Ishikawa (cell line): ENCODE measurements at regions not wholly inside any gene's neighbourhood (a gene's known extent, or its start where the extent isn't known, plus 50 kb on each side); places are given as distances from the start of the nearest gene placed in this dataset.

Experiments
- CEBPB ChIP-seq: IDR thresholded peaks from 2 replicates; pipeline ENCODE4 v1.6.1; 2012
- CREB1 ChIP-seq: IDR thresholded peaks from 2 replicates; pipeline ENCODE4 v1.6.1; 2012; ENCODE audit warnings: low read depth
- EGR1 ChIP-seq: IDR thresholded peaks from 2 replicates; pipeline ENCODE4 v1.6.1; 2012
- EP300 ChIP-seq: IDR thresholded peaks from 2 replicates; pipeline ENCODE4 v1.6.1; 2012; ENCODE audit warnings: borderline replicate concordance
- FOXM1 ChIP-seq: IDR thresholded peaks from 2 replicates; pipeline ENCODE4 v1.6.1; 2012; ENCODE audit warnings: low read depth, borderline replicate concordance
- NFIC ChIP-seq: IDR thresholded peaks from 2 replicates; pipeline ENCODE4 v1.6.1; 2012
- RAD21 ChIP-seq: IDR thresholded peaks from 2 replicates; pipeline ENCODE4 v1.6.1; 2012; ENCODE audit warnings: low read depth
- TAF1 ChIP-seq: IDR thresholded peaks from 2 replicates; pipeline ENCODE4 v1.6.1; 2012; ENCODE audit warnings: low read depth, mild to moderate bottlenecking
- TCF12 ChIP-seq: IDR thresholded peaks from 2 replicates; pipeline ENCODE4 v1.6.1; 2012; ENCODE audit warnings: low read depth
- TEAD4 ChIP-seq: IDR thresholded peaks from 2 replicates; pipeline ENCODE4 v1.6.1; 2012
- YY1 ChIP-seq: IDR thresholded peaks from 2 replicates; pipeline ENCODE4 v1.6.1; 2012; ENCODE audit warnings: low read depth
- ZBTB7A ChIP-seq: IDR thresholded peaks from 2 replicates; pipeline ENCODE4 v1.6.1; 2012; ENCODE audit warnings: low read depth
- TF ChIP-seq, protein P1 (sequence below): IDR thresholded peaks from 2 replicates; pipeline ENCODE4 v1.6.1; 2012
- TF ChIP-seq, protein P2 (sequence below): IDR thresholded peaks from 2 replicates; pipeline ENCODE4 v1.6.1; 2012; ENCODE audit warnings: low read depth, mild to moderate bottlenecking
- TF ChIP-seq, protein P3 (sequence below): IDR thresholded peaks from 2 replicates; pipeline ENCODE4 v1.6.1; 2012

DNA sequence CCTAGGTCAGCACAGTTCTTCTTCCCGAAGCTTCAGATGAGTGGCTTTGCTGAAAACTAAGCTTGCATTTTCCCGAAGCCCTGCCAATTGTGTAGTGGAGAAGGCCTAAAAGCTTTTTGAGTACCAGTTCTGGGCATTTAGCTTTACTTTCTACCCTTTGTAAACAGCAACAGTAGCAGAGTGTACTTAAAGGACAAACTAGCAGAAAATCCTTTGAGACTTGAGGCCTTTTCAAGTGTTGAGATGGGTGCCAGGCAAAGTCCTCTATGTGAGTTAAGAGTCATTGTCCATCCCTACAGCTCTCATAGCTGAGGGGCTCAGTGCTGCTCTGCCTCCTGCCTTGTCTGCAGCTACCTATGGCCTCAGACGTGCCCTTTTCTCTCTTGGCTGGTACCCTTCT, 368.2 kb downstream of the CCSER2 start:
- no peak for TF ChIP-seq NFIC
- TF ChIP-seq CEBPB = no peak
- no peak for TF ChIP-seq EP300
- TF ChIP-seq FOXM1 = no peak
- no peak for TF ChIP-seq CREB1
- TF ChIP-seq ZBTB7A = no peak
- TF ChIP-seq, protein P1, sequence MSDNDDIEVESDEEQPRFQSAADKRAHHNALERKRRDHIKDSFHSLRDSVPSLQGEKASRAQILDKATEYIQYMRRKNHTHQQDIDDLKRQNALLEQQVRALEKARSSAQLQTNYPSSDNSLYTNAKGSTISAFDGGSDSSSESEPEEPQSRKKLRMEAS = no peak
- TF ChIP-seq TCF12 = no peak
- no peak for TF ChIP-seq EGR1

DNA sequence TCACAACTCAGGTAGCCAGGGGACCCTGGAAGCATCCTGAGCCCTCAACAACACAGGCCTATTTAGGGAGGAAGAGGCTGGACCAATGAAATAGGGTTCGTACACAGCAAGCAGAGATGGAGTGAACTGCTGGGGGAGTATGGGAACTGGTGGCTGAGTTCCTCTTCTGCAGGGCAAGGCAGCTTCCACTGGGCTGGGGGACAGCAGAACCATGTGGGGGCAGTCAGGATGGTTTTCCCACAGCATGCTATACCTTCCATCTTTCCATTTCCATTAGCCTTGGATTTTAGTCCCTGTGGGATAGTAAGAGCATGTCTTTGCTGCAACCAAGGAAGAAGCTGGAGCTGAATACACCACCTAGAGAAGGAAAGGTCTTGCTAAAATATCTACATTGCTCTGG, 370.6 kb downstream of the CCSER2 start:
- TF ChIP-seq EGR1 (no peak), YY1 (no peak), ZBTB7A (no peak), TAF1 (no peak), EP300 (no peak), TCF12 (no peak), CREB1 (no peak), CEBPB (no peak)
- TF ChIP-seq, protein P2, sequence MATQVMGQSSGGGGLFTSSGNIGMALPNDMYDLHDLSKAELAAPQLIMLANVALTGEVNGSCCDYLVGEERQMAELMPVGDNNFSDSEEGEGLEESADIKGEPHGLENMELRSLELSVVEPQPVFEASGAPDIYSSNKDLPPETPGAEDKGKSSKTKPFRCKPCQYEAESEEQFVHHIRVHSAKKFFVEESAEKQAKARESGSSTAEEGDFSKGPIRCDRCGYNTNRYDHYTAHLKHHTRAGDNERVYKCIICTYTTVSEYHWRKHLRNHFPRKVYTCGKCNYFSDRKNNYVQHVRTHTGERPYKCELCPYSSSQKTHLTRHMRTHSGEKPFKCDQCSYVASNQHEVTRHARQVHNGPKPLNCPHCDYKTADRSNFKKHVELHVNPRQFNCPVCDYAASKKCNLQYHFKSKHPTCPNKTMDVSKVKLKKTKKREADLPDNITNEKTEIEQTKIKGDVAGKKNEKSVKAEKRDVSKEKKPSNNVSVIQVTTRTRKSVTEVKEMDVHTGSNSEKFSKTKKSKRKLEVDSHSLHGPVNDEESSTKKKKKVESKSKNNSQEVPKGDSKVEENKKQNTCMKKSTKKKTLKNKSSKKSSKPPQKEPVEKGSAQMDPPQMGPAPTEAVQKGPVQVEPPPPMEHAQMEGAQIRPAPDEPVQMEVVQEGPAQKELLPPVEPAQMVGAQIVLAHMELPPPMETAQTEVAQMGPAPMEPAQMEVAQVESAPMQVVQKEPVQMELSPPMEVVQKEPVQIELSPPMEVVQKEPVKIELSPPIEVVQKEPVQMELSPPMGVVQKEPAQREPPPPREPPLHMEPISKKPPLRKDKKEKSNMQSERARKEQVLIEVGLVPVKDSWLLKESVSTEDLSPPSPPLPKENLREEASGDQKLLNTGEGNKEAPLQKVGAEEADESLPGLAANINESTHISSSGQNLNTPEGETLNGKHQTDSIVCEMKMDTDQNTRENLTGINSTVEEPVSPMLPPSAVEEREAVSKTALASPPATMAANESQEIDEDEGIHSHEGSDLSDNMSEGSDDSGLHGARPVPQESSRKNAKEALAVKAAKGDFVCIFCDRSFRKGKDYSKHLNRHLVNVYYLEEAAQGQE = no peak

DNA sequence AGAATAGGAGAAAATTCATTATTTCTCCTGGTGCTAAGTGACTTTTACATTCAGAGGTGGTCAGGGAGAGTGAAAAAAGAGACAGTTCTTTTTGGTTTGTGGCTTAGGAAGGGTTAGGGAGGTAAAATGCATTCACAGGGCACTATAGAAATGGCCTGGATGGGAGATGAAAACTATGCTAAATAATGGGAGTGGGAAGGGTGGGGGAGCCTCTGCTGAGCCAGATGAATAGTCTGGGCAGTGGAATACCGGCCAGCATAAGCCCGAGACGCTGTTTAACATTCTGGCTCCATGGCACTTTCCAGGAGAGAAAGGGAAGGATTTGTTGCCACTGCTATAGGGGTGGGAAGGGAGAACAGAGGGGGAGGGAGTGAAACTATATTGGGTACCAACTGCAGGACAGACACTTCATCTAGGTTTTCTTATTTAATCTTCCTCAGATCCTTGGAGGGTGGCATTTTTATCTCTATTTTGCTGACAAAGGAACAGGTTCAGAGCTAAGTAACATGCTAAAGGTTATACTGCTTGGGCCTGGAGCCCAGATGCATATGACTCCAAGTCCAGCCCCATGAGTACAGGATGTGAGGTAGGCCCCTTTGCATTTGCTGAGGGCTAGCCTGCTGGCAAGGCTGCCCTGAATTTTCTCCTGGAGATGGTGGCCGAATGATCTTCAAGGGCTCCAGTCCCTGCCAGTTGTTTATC, 372.4 kb downstream of the CCSER2 start:
- TF ChIP-seq NFIC = no peak
- TF ChIP-seq YY1 = no peak
- TF ChIP-seq, protein P1 = no peak
- no peak for TF ChIP-seq RAD21
- TF ChIP-seq CEBPB = no peak
- TF ChIP-seq, protein P3, sequence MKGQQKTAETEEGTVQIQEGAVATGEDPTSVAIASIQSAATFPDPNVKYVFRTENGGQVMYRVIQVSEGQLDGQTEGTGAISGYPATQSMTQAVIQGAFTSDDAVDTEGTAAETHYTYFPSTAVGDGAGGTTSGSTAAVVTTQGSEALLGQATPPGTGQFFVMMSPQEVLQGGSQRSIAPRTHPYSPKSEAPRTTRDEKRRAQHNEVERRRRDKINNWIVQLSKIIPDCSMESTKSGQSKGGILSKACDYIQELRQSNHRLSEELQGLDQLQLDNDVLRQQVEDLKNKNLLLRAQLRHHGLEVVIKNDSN = no peak
- TF ChIP-seq, protein P2 = no peak
- TF ChIP-seq TCF12 = no peak
- TF ChIP-seq TAF1 = no peak
- no peak for TF ChIP-seq FOXM1
- no peak for TF ChIP-seq CREB1
- TF ChIP-seq TEAD4 = no peak
- TF ChIP-seq EP300 = no peak
- no peak for TF ChIP-seq EGR1
- TF ChIP-seq ZBTB7A = no peak

DNA sequence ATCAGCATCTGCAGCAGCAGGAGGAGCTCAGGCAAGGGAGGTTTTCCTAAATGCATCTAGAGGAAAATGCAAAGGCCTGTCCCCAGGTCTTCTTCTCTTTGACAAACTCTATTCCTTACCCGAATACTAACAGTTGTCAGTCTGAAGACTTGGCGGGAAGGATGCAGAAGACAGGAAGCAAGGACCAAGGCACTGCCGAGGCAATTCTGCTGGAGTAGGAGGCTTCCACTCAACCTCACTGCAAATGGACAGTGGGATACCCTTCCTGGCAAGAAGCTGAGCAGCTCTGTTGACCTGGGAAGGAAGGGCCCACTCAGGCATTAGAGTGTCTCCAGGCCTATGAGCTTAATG, 373.0 kb downstream of the CCSER2 start:
- TF ChIP-seq NFIC = no peak
- TF ChIP-seq, protein P2 = no peak

DNA sequence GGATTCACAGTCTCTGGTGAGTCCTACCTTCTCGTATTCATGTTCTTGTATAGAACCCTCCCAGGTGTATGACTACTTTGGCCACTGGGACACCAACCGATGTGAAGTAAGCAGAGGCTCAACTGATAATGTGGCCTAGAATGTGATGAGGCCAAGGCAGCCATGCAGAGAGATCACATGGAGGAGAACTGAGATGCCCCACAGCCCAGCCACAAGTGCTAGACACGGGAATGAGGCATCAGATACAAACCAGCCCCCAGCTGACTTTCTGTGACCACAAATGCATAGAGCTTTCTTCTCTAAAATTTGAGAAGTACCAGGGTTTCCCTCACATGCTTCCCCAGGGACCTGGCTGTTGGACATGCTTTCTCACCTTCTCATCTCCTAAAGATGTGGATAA, 375.7 kb downstream of the CCSER2 start:
- TF ChIP-seq ZBTB7A = no peak
- TF ChIP-seq, protein P1 = no peak

DNA sequence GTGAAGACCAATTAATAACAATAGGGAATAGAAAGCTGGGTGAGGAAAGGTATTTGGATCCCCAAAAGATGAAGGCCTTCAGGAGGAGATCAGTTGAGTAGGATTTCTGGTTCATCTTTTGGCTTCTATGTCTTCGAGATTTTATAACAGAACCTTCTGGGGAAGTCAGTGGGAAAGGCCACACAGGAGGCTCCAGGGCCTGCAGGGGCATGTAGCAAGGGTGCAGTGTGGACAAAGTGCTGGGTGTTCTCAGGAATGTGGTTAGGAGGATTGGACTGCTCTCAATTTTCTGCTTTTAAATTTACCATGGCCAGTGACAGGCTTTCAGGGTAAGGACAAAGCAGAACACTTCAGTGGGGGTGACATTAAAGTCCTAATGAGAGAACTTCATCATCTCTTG, 378.0 kb downstream of the CCSER2 start:
- TF ChIP-seq EGR1 = no peak
